ENCODE measurements at regions not wholly inside any gene's neighbourhood (a gene's known extent, or its start where the extent isn't known, plus 50 kb on each side); places are given as distances from the start of the nearest gene placed in this dataset.

DNA sequence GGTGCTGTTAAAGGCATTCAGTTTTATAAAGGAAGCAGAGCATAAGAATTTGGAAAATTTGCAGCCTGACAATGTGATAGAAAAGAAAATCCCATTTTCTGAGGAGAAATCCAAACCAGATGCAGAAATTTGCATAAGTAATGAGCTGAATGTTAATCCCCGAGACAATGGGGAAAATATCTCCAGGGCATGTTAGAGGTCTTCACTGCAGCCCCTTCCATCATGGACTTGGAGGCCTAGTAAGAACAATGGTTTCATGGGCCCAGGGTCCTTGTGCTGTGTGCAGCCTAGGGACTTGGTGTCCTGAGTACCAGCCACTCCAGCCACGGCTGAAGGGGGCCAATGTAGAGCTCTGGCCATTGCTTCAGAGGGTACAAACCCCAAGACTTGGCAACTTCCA is 542.7 kb upstream of the NR3C2 start:
- H3K4me1 ChIP-seq (ENCODE audit: control insufficient read depth in 1 of 2, insufficient read depth in 2 of 2, low read length in 2 of 2): peaks cover 0 to 5% of the 10 kb centered on the region in 2 donors
- no peaks in the 10 kb centered on the region for H3K36me3 ChIP-seq (ENCODE audit: control insufficient read depth in 1 of 2, insufficient read depth in 2 of 2, low read length in 2 of 2)
- no peak overlapping the region for H3K27ac ChIP-seq (ENCODE audit: low read length)
- H3K27me3 ChIP-seq (ENCODE audit: low read depth, low read length): no peaks in the 10 kb centered on the region
- no peak overlapping the region for H3K4me3 ChIP-seq (ENCODE audit: low read depth in 1 of 2, low read length in 2 of 2)
- no peaks in the 10 kb centered on the region for H3K9me3 ChIP-seq (ENCODE audit: control insufficient read depth in 1 of 2, low read length in 2 of 2)

DNA sequence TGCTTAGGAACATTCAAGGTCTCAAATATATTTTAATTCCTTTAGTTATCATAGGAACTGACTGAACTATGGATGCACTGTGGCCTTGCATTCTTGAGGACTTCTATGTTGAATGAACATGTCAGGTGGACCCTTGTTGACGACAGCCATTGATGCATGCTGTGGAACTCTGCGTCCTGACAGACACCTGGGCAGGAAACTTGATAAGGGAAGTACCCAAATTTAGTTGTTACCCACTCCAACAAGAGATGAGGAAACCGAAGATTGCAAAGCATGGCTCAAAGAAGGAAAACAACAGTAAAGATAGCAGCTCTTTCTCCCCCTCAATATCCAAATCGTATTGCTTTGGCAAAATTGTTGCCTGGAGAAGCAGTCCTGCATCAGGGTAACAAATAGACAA is 540.0 kb upstream of the NR3C2 start:
- no peaks in the 10 kb centered on the region for H3K27me3 ChIP-seq (ENCODE audit: low read depth, low read length)
- peaks cover 0 to 11% of the 10 kb centered on the region in 2 donors for H3K4me1 ChIP-seq (ENCODE audit: control insufficient read depth in 1 of 2, insufficient read depth in 2 of 2, low read length in 2 of 2)
- H3K36me3 ChIP-seq (ENCODE audit: control insufficient read depth in 1 of 2, insufficient read depth in 2 of 2, low read length in 2 of 2): no peaks in the 10 kb centered on the region
- no peak overlapping the region for H3K27ac ChIP-seq (ENCODE audit: low read length)
- no peak overlapping the region for H3K4me3 ChIP-seq (ENCODE audit: low read depth in 1 of 2, low read length in 2 of 2)
- H3K9me3 ChIP-seq (ENCODE audit: control insufficient read depth in 1 of 2, low read length in 2 of 2): no peaks in the 10 kb centered on the region

DNA sequence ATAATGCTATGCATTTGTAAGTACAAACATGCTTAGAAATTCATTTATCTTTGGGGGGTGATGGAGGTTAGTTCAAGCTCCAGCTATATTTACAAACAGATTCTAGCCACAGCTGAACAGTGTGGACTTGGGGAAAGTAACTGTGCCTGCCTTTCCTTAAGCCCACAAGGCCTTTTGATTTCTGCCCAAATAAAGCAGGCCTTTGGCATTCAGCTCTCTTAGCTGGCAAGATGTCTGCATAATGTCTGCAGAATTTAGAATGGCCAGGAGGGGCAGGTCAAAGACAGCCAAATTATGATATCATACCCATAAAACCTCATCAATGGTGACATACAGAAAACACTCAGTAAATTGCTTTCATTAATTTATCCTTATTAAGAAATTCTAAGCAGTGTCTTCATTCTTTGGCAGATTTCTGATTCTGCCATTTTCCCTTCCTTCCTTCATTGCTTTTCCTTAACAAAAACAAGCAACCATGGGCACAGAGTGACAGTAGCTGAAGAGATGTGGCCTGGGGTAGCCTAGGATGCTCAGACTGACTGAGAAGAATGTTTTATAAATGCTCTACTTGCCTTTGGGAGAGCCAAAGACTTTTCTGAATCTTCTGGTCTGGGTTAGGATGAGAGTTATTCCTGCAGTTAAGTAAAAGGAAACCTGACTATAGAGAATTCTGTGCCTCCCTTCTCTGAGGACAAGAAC is 538.7 kb upstream of the NR3C2 start:
- Histone ChIP-seq H3K27me3 (ENCODE audit: low read depth, low read length) (no peaks in the 10 kb centered on the region), H3K36me3 (ENCODE audit: control insufficient read depth in 1 of 2, insufficient read depth in 2 of 2, low read length in 2 of 2) (no peaks in the 10 kb centered on the region), H3K4me3 (ENCODE audit: low read depth in 1 of 2, low read length in 2 of 2) (no peak overlapping the region), H3K4me1 (ENCODE audit: control insufficient read depth in 1 of 2, insufficient read depth in 2 of 2, low read length in 2 of 2) (peaks cover 0 to 11% of the 10 kb centered on the region in 2 donors), H3K27ac (ENCODE audit: low read length) (no peak overlapping the region), H3K9me3 (ENCODE audit: control insufficient read depth in 1 of 2, low read length in 2 of 2) (no peaks in the 10 kb centered on the region)

DNA sequence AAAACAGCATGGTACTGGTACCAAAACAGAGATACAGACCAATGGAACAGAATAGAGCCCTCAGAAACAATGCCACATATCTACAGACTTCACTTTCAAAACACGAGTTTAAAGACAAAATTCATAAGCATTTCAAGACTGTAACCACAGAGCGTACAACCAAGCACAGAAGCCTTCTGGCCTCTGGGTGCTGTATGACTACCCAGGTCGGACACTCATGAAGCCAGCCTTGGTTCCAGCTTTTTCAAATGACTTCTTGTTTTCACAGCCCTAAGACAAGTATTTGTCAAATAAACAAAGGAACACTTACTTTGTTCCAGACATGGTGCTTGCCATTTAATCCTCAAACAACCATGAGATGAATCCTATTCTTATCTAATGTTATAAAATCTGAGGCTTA is 536.1 kb upstream of the NR3C2 start:
- no peaks in the 10 kb centered on the region for H3K36me3 ChIP-seq (ENCODE audit: control insufficient read depth in 1 of 2, insufficient read depth in 2 of 2, low read length in 2 of 2)
- H3K4me3 ChIP-seq (ENCODE audit: low read depth in 1 of 2, low read length in 2 of 2): no peak overlapping the region
- no peaks in the 10 kb centered on the region for H3K9me3 ChIP-seq (ENCODE audit: control insufficient read depth in 1 of 2, low read length in 2 of 2)

DNA sequence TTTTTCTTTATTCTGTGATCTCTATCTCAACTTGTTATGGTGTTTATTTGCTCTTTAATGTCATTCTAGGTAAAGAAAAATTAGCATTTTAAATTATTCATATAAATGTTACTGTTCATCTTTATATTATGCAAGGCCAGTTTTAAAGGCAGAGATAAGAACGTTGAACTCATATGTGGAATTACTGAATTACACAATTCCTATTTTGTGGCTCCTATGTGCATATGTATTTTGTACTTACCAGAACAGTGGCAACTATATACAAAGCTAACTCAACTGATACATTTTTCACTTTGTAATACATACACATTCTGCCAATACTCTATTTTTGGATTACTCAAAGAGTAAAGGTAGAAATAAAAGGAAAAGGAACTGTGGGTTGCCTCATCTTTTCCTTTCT is 533.2 kb upstream of the NR3C2 start:
- Histone ChIP-seq H3K27me3 (ENCODE audit: low read depth, low read length) (no peaks in the 10 kb centered on the region), H3K27ac (ENCODE audit: low read length) (no peak overlapping the region), H3K36me3 (ENCODE audit: control insufficient read depth in 1 of 2, insufficient read depth in 2 of 2, low read length in 2 of 2) (no peaks in the 10 kb centered on the region), H3K9me3 (ENCODE audit: control insufficient read depth in 1 of 2, low read length in 2 of 2) (no peaks in the 10 kb centered on the region), H3K4me3 (ENCODE audit: low read depth in 1 of 2, low read length in 2 of 2) (no peak overlapping the region), H3K4me1 (ENCODE audit: control insufficient read depth in 1 of 2, insufficient read depth in 2 of 2, low read length in 2 of 2) (peaks cover 0 to 6% of the 10 kb centered on the region in 2 donors)

More for the DNA sequence above, 536.1 kb upstream of the NR3C2 start:
- Histone ChIP-seq H3K27ac (ENCODE audit: low read length) (no peak overlapping the region), H3K27me3 (ENCODE audit: low read depth, low read length) (no peaks in the 10 kb centered on the region), H3K4me1 (ENCODE audit: control insufficient read depth in 1 of 2, insufficient read depth in 2 of 2, low read length in 2 of 2) (peaks cover 0 to 11% of the 10 kb centered on the region in 2 donors)

DNA sequence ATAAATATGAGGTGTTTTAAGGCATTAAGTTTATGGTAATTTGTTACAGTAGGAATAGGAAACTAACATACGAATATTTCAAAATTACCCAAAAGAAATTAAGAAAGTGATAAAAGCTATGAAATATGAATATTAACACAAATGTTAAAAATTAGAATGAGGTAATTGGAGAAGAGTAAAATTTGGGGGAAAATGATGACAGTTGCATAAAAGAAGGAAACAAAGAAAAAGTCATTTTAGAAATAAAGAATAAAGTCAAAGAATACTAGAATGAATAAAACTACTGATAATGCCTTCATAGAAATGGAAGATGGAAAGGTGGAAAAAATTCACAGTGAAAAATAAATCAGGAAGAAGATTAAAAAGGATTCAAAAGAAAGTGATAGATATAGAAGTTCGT is 522.9 kb upstream of the NR3C2 start:
- no peak overlapping the region for H3K4me3 ChIP-seq (ENCODE audit: low read depth in 1 of 2, low read length in 2 of 2)
- H3K9me3 ChIP-seq (ENCODE audit: control insufficient read depth in 1 of 2, low read length in 2 of 2): no peaks in the 10 kb centered on the region
- H3K27ac ChIP-seq (ENCODE audit: low read length): no peak overlapping the region
- H3K36me3 ChIP-seq (ENCODE audit: control insufficient read depth in 1 of 2, insufficient read depth in 2 of 2, low read length in 2 of 2): no peaks in the 10 kb centered on the region
- H3K4me1 ChIP-seq (ENCODE audit: control insufficient read depth in 1 of 2, insufficient read depth in 2 of 2, low read length in 2 of 2): no peaks in the 10 kb centered on the region
- H3K27me3 ChIP-seq (ENCODE audit: low read depth, low read length): no peaks in the 10 kb centered on the region

DNA sequence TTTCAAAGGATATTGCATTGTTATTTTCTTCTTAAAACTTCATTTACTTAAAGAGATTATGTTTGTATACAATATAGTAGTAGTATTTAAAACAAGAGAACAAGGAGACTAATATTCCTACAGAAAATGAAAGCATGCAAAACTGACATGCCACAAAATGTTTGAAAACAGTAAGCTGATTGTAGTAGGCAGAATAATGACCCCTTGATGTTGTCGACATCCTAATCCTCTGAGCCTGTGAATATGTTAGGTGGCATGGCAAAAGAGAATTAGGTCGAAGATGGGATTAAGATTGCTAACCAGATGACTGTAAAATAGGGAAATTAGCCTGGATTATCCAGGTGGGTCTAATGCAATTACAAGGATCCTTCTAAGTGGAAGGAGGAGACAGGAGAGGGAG is 522.2 kb upstream of the NR3C2 start:
- Histone ChIP-seq H3K9me3 (ENCODE audit: control insufficient read depth in 1 of 2, low read length in 2 of 2) (no peaks in the 10 kb centered on the region), H3K27me3 (ENCODE audit: low read depth, low read length) (no peaks in the 10 kb centered on the region), H3K4me3 (ENCODE audit: low read depth in 1 of 2, low read length in 2 of 2) (no peak overlapping the region), H3K4me1 (ENCODE audit: control insufficient read depth in 1 of 2, insufficient read depth in 2 of 2, low read length in 2 of 2) (no peaks in the 10 kb centered on the region), H3K36me3 (ENCODE audit: control insufficient read depth in 1 of 2, insufficient read depth in 2 of 2, low read length in 2 of 2) (no peaks in the 10 kb centered on the region), H3K27ac (ENCODE audit: low read length) (no peak overlapping the region)

DNA sequence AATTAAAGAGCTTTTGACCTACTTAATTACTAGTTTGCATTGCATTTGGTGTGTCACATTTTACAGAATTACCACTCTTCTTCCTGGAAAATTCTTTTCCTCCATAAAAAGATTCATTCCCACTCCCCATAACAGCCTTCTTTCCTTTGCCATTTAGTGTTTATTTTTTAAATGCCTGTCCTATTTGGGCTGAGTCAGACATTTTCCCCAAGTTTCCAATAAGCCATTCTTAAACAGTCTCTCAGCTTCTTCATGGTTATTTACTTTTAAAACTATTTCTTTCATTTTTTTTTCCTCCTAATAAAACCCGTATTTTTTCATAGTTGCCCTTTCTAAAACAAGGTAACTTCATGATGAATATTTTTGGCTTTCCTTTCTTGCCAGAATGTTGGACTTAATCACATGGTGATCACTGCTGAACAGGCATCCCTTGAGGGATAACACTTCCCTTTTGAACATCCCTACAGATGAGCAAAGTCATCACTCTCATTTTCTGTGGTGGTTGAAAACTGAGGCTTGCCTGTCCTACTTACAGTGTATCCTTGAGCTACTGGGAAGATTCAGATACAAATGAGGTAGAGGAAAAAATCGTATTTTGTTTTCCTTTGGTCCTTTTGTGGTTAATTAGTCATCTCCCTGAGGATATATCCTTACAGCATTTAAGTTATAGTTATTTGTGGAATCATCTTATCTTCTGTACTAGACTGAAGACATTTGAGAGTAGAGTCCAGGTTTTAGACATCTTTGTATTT is 520.5 kb upstream of the NR3C2 start:
- H3K4me3 ChIP-seq (ENCODE audit: low read depth in 1 of 2, low read length in 2 of 2): no peak overlapping the region
- H3K4me1 ChIP-seq (ENCODE audit: control insufficient read depth in 1 of 2, insufficient read depth in 2 of 2, low read length in 2 of 2): no peaks in the 10 kb centered on the region
- H3K9me3 ChIP-seq (ENCODE audit: control insufficient read depth in 1 of 2, low read length in 2 of 2): no peaks in the 10 kb centered on the region
- H3K36me3 ChIP-seq (ENCODE audit: control insufficient read depth in 1 of 2, insufficient read depth in 2 of 2, low read length in 2 of 2): no peaks in the 10 kb centered on the region
- H3K27ac ChIP-seq (ENCODE audit: low read length): no peak overlapping the region
- no peaks in the 10 kb centered on the region for H3K27me3 ChIP-seq (ENCODE audit: low read depth, low read length)

DNA sequence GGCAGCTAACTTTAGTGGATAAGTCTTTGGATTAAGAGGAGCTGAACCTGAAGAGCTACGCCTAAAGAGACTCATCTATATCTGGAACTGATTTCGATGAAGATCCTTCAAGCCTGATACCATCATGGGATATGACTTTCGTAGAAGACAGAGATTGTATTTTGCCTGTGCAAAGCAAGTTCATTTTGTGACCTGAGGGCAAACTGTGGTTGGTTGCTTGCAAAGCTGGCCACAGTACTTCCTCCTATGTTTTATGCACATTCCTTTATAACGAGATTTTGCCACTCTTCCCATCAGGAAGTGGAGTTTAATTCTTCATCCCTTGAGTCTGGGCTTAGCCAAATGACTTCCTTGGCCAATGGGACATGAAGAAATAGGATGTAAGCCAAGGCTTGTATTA is 519.3 kb upstream of the NR3C2 start:
- Histone ChIP-seq H3K4me3 (ENCODE audit: low read depth in 1 of 2, low read length in 2 of 2) (no peak overlapping the region), H3K27ac (ENCODE audit: low read length) (no peak overlapping the region), H3K27me3 (ENCODE audit: low read depth, low read length) (no peaks in the 10 kb centered on the region), H3K36me3 (ENCODE audit: control insufficient read depth in 1 of 2, insufficient read depth in 2 of 2, low read length in 2 of 2) (no peaks in the 10 kb centered on the region), H3K9me3 (ENCODE audit: control insufficient read depth in 1 of 2, low read length in 2 of 2) (no peaks in the 10 kb centered on the region), H3K4me1 (ENCODE audit: control insufficient read depth in 1 of 2, insufficient read depth in 2 of 2, low read length in 2 of 2) (no peaks in the 10 kb centered on the region)

DNA sequence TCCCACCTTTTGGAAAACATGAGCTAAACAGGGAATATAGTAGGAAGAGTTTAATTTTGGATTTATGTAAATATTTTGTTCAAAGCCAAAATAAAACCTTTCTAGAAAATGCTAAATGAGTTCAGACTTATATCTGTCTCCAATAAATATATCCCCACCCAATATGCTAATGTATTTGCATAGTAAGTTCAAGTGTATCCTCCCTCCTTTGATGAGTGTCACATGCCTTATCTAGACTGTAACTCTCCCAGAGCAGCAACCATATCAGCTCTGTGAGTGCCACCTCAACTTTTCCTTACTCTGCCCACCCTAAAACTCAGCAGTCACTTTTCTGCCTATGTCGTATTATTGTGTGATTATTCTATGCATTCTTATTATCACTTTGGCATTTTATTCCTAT is 516.1 kb upstream of the NR3C2 start:
- no peaks in the 10 kb centered on the region for H3K36me3 ChIP-seq (ENCODE audit: control insufficient read depth in 1 of 2, insufficient read depth in 2 of 2, low read length in 2 of 2)
- no peak overlapping the region for H3K4me3 ChIP-seq (ENCODE audit: low read depth in 1 of 2, low read length in 2 of 2)
- H3K4me1 ChIP-seq (ENCODE audit: control insufficient read depth in 1 of 2, insufficient read depth in 2 of 2, low read length in 2 of 2): no peaks in the 10 kb centered on the region
- H3K27ac ChIP-seq (ENCODE audit: low read length): no peak overlapping the region
- H3K27me3 ChIP-seq (ENCODE audit: low read depth, low read length): no peaks in the 10 kb centered on the region
- H3K9me3 ChIP-seq (ENCODE audit: control insufficient read depth in 1 of 2, low read length in 2 of 2): no peaks in the 10 kb centered on the region

DNA sequence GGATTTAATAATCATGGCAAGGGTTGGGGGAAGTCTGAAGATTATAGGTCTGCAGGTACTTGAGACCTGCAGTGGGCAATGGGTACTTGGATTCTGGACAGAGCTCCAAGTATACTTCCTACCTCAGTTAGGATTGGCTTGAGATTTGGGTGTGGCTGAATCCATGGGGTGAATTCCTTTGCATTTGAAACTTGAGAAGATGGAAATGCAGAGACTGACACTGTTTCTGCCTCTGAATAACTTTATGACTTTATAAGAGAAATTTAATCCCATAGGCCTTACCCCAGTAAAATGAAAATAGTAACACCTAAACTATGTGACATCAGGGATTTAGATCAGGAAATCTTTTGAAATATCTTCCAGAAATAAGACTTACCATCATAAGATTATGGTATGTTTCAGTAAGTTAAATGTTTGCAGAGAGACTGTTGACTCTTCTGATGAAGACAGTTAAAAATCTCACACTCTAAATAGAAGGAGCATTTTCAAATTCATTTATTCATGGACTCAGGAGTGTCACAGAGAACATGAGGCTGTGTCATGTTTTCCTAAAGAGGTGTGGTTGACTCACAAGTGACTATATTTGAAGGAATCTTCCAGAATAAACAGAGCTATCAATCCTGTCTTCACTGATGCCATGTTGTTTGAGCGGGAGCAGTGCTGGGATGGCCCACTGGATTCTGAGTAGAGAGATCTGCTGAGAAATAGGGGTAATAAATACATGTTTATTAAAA is 513.5 kb upstream of the NR3C2 start:
- no peak overlapping the region for H3K27ac ChIP-seq (ENCODE audit: low read length)
- no peaks in the 10 kb centered on the region for H3K4me1 ChIP-seq (ENCODE audit: control insufficient read depth in 1 of 2, insufficient read depth in 2 of 2, low read length in 2 of 2)
- no peak overlapping the region for H3K4me3 ChIP-seq (ENCODE audit: low read depth in 1 of 2, low read length in 2 of 2)
- H3K9me3 ChIP-seq (ENCODE audit: control insufficient read depth in 1 of 2, low read length in 2 of 2): no peaks in the 10 kb centered on the region
- no peaks in the 10 kb centered on the region for H3K27me3 ChIP-seq (ENCODE audit: low read depth, low read length)
- no peaks in the 10 kb centered on the region for H3K36me3 ChIP-seq (ENCODE audit: control insufficient read depth in 1 of 2, insufficient read depth in 2 of 2, low read length in 2 of 2)

Data from muscle layer of duodenum (tissue), 2 donors.